Colonic mucosa (tissue), 4 donors: ENCODE measurements at regions not wholly inside any gene's neighbourhood (a gene's known extent, or its start where the extent isn't known, plus 50 kb on each side); places are given as distances from the start of the nearest gene placed in this dataset.

Experiments used
- DNase-seq: peaks from one replicate; pipeline ENCODE4 v3.0.0-alpha.2; 2020
- H3K27ac ChIP-seq: fragments of 200-600 bp; one replicate; pipeline ENCODE4 v1.8.0; 2021
- H3K27me3 ChIP-seq: fragments of 200-600 bp; one replicate; pipeline ENCODE4 v1.8.0; 2021
- H3K36me3 ChIP-seq: fragments of 200-600 bp; one replicate; pipeline ENCODE4 v1.8.0; 2021
- H3K4me1 ChIP-seq: fragments of 200-600 bp; one replicate; pipeline ENCODE4 v1.8.0; 2021; ENCODE audit warnings: mild to moderate bottlenecking
- H3K4me3 ChIP-seq: fragments of 200-600 bp; one replicate; pipeline ENCODE4 v1.8.0; 2021
- H3K9ac ChIP-seq, 2 donors: one replicate each; pipeline ENCODE4 v1.7.0; 2013; ENCODE audit warnings: control low read depth in 2 of 2, low read depth in 2 of 2, low read length in 2 of 2
- H3K9me3 ChIP-seq: fragments of 200-600 bp; one replicate; pipeline ENCODE4 v1.8.0; 2021
- CTCF ChIP-seq: fragments of 200-600 bp; IDR thresholded peaks from one replicate; pipeline ENCODE4 v1.8.0; 2022; ENCODE audit warnings: antibody characterized with exemption, mild to moderate bottlenecking
- intact Hi-C: fragments of 100-400 bp; cut with DNase I; formaldehyde crosslinking; loops from one replicate; pipeline ENCODE4 v1.14.1; 2022
- donor health status: healthy.
- donor health status: DM: no; HTN: no; CAD: no.
- donor health status: DM: no; HTN: no; CAD: no.

GRCh38 chr7:18341756-18342155, 153.8 kb upstream of the HDAC9 start:
- no peak overlapping the region for H3K9ac ChIP-seq
- H3K4me3 ChIP-seq, result no peak overlapping the region
- no peaks in the 10 kb centered on the region for H3K9me3 ChIP-seq
- intact Hi-C loops, result loop anchor here (10.0 kb wide), 2 partner anchors 277 to 637 kb away; no protein-coding TSS in a partner anchor
- H3K27me3 ChIP-seq, result no peaks in the 10 kb centered on the region
- H3K4me1 ChIP-seq, result no peaks in the 10 kb centered on the region
- DNase-seq, result no peak
- H3K36me3 ChIP-seq, result no peaks in the 10 kb centered on the region
- no peak overlapping the region for H3K27ac ChIP-seq
- TF ChIP-seq CTCF, result no peak

GRCh38 chr7:18343047-18343446, 152.5 kb upstream of the HDAC9 start:
- Histone ChIP-seq H3K9me3 (no peaks in the 10 kb centered on the region), H3K4me3 (no peak overlapping the region), H3K4me1 (no peaks in the 10 kb centered on the region), H3K27ac (no peak overlapping the region), H3K27me3 (no peaks in the 10 kb centered on the region), H3K36me3 (no peaks in the 10 kb centered on the region), H3K9ac (no peak overlapping the region)
- TF ChIP-seq CTCF, result no peak
- intact Hi-C loops, result loop anchor here (10.0 kb wide), 2 partner anchors 278 to 638 kb away; no protein-coding TSS in a partner anchor
- no peak for DNase-seq

GRCh38 chr7:18344536-18344935, 151.0 kb upstream of the HDAC9 start:
- no peaks in the 10 kb centered on the region for H3K36me3 ChIP-seq
- no peak overlapping the region for H3K9ac ChIP-seq
- TF ChIP-seq CTCF, result no peak
- intact Hi-C loops, result loop anchor here (10.0 kb wide), 2 partner anchors 280 to 640 kb away; no protein-coding TSS in a partner anchor
- no peak overlapping the region for H3K4me3 ChIP-seq
- no peaks in the 10 kb centered on the region for H3K9me3 ChIP-seq
- H3K27me3 ChIP-seq, result no peaks in the 10 kb centered on the region
- no peak for DNase-seq
- H3K27ac ChIP-seq, result no peak overlapping the region
- H3K4me1 ChIP-seq, result no peaks in the 10 kb centered on the region

- peak; percentile 69 for TF ChIP-seq CTCF
- peak; percentile 51 for DNase-seq
- Histone ChIP-seq H3K4me1 (no peaks in the 10 kb centered on the region), H3K27ac (no peak overlapping the region), H3K9me3 (no peaks in the 10 kb centered on the region), H3K36me3 (no peaks in the 10 kb centered on the region), H3K9ac (no peak overlapping the region), H3K27me3 (no peaks in the 10 kb centered on the region), H3K4me3 (no peak overlapping the region)
- intact Hi-C loops, result loop anchor here (5.0 to 10.0 kb wide), 3 partner anchors 128 to 641 kb away; no protein-coding TSS in a partner anchor
Observed at GRCh38 chr7:18345641-18346234, 149.8 kb upstream of the HDAC9 start.

GRCh38 chr7:18347170-18347569, 148.4 kb upstream of the HDAC9 start:
- Histone ChIP-seq H3K9me3 (no peaks in the 10 kb centered on the region), H3K4me3 (no peak overlapping the region), H3K27me3 (no peaks in the 10 kb centered on the region), H3K27ac (no peak overlapping the region), H3K36me3 (no peaks in the 10 kb centered on the region), H3K4me1 (no peaks in the 10 kb centered on the region), H3K9ac (no peak overlapping the region)
- intact Hi-C loops, result loop anchor here (5.0 to 10.0 kb wide), 3 partner anchors 130 to 642 kb away; no protein-coding TSS in a partner anchor
- no peak for TF ChIP-seq CTCF
- no peak for DNase-seq
